ENCODE measurements at regions not wholly inside any gene's neighbourhood (a gene's known extent, or its start where the extent isn't known, plus 50 kb on each side); places are given as distances from the start of the nearest gene placed in this dataset.
"Not testable (repeated sequence)": the region's sequence is repeated elsewhere in the genome, so short reads cannot be mapped to it uniquely, and the experiment has no call there.

DNA sequence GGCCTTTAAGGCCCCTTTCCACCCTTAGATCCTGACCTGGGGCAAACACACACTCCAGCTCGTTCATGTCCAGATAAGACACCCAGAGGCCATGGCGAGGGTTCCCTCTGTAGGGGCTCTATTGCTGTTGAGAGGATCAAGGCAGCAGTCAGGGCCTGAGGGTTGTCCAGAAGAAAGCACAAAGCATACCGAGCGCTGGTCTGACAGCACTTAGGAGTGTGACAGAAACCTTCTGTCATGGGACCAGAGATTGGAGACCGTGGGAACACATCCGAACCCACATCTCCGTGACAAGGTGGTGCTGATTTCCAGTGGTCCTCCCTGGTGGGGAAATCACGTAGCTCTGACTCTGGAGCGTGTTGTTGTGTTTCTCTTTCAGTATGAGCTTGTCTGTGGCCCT is 69.8 kb upstream of the ALDH3B2 start:
- ATAC-seq; H3K9ac ChIP-seq (ENCODE audit: low read length); POLR2A ChIA-PET; H3K36me3 ChIP-seq (ENCODE audit: control insufficient read depth in 1 of 2, insufficient read depth in 2 of 2, low read length in 2 of 2); RAD21 ChIA-PET (ENCODE audit: low non-redundant PET in 1 of 2, low total read pairs in 2 of 2, uncharacterized antibody in 2 of 2, unreplicated experiment in 2 of 2); H3K27me3 ChIP-seq (ENCODE audit: insufficient read depth, low read length); H2AFZ ChIP-seq (ENCODE audit: low read depth, low read length, poor library complexity, severe bottlenecking); H3K79me2 ChIP-seq (ENCODE audit: insufficient read depth, low read length); H3K4me3 ChIP-seq (replicated peaks in 1 of 2; ENCODE audit: low read depth in 1 of 2, low read length in 2 of 2); H4K20me1 ChIP-seq (ENCODE audit: insufficient read depth); H3K9me2 ChIP-seq (ENCODE audit: insufficient read depth); H3K27ac ChIP-seq (ENCODE audit: low read depth, low read length); H3K4me2 ChIP-seq (ENCODE audit: low read length); CTCF ChIA-PET; intact Hi-C loops (cut with micrococcal nuclease); BruUV-seq (replicated peaks); H3K9me3 ChIP-seq (ENCODE audit: control insufficient read depth in 1 of 2, insufficient read depth in 1 of 2, low read depth in 1 of 2, low read length in 2 of 2); H3K4me1 ChIP-seq (ENCODE audit: control insufficient read depth in 1 of 2, insufficient read depth in 2 of 2, low read length in 2 of 2); DNase-seq (ENCODE audit: low read depth, low spot score): not testable (repeated sequence)

DNA sequence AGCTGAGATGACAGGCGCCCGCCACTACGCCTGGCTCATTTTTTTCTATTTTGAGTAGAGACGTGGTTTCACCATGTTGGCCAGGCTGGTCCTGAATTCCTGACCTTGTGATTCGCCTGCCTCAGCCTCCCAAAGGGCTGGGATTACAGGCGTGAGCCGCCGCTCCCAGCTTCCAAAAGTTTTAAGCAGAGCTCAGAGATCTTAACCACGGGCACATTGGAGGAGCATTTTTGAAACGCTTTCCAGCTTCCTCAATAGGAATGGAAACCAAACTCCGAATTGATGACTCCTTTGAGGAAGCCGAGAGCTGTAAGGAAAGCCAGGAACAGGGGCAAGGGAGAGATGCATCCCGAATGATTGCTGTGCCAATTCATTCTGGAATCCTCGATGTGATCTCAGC is 63.8 kb upstream of the ALDH3B2 start:
- POLR2A ChIA-PET; H3K9me3 ChIP-seq (ENCODE audit: control insufficient read depth in 1 of 2, insufficient read depth in 1 of 2, low read depth in 1 of 2, low read length in 2 of 2); BruUV-seq (replicated peaks); intact Hi-C loops (cut with micrococcal nuclease); ATAC-seq; H3K4me3 ChIP-seq (replicated peaks in 1 of 2; ENCODE audit: low read depth in 1 of 2, low read length in 2 of 2); H3K79me2 ChIP-seq (ENCODE audit: insufficient read depth, low read length); CTCF ChIA-PET; H2AFZ ChIP-seq (ENCODE audit: low read depth, low read length, poor library complexity, severe bottlenecking); H3K4me1 ChIP-seq (ENCODE audit: control insufficient read depth in 1 of 2, insufficient read depth in 2 of 2, low read length in 2 of 2); H4K20me1 ChIP-seq (ENCODE audit: insufficient read depth); RAD21 ChIA-PET (ENCODE audit: low non-redundant PET in 1 of 2, low total read pairs in 2 of 2, uncharacterized antibody in 2 of 2, unreplicated experiment in 2 of 2); H3K36me3 ChIP-seq (ENCODE audit: control insufficient read depth in 1 of 2, insufficient read depth in 2 of 2, low read length in 2 of 2); DNase-seq (ENCODE audit: low read depth, low spot score); H3K27me3 ChIP-seq (ENCODE audit: insufficient read depth, low read length); H3K9me2 ChIP-seq (ENCODE audit: insufficient read depth); H3K4me2 ChIP-seq (ENCODE audit: low read length); H3K27ac ChIP-seq (ENCODE audit: low read depth, low read length); H3K9ac ChIP-seq (ENCODE audit: low read length): not testable (repeated sequence)

DNA sequence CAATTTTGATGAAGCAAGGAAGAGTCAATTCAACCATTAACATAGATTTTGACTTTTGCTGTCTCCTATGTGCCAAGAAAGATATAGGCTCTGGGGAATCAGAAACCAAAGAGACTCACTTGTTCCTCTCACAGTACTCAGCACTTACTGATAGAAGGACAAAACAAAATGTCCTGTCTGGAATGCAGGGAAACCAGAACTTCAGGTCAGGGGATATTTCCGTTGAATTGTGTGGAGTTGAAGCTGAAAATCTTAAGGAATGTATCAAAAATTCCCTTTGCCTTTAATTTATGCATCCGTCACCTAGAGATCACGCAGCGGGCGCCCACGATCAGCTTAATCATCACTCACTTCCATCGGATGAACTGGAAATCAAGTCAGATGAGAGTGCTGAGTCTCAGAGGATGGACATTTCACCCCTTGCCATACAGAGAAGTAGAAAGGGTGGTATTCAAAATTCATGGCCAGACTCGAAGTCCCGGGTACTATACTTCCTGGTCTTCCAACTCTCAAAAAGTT is 63.2 kb upstream of the ALDH3B2 start:
- RAD21 ChIA-PET (ENCODE audit: low non-redundant PET in 1 of 2, low total read pairs in 2 of 2, uncharacterized antibody in 2 of 2, unreplicated experiment in 2 of 2); H3K36me3 ChIP-seq (ENCODE audit: control insufficient read depth in 1 of 2, insufficient read depth in 2 of 2, low read length in 2 of 2); H4K20me1 ChIP-seq (ENCODE audit: insufficient read depth); DNase-seq (ENCODE audit: low read depth, low spot score); H3K9me2 ChIP-seq (ENCODE audit: insufficient read depth); H3K4me1 ChIP-seq (ENCODE audit: control insufficient read depth in 1 of 2, insufficient read depth in 2 of 2, low read length in 2 of 2); H3K9ac ChIP-seq (ENCODE audit: low read length); ATAC-seq; POLR2A ChIA-PET; H3K4me2 ChIP-seq (ENCODE audit: low read length); H2AFZ ChIP-seq (ENCODE audit: low read depth, low read length, poor library complexity, severe bottlenecking); H3K27me3 ChIP-seq (ENCODE audit: insufficient read depth, low read length); H3K79me2 ChIP-seq (ENCODE audit: insufficient read depth, low read length); H3K4me3 ChIP-seq (replicated peaks in 1 of 2; ENCODE audit: low read depth in 1 of 2, low read length in 2 of 2); CTCF ChIA-PET; intact Hi-C loops (cut with micrococcal nuclease); H3K27ac ChIP-seq (ENCODE audit: low read depth, low read length); BruUV-seq (replicated peaks); H3K9me3 ChIP-seq (ENCODE audit: control insufficient read depth in 1 of 2, insufficient read depth in 1 of 2, low read depth in 1 of 2, low read length in 2 of 2): not testable (repeated sequence)

Measured in HCT116 (cell line).